BE2C (cell line): ENCODE measurements at regions not wholly inside any gene's neighbourhood (a gene's known extent, or its start where the extent isn't known, plus 50 kb on each side); places are given as distances from the start of the nearest gene placed in this dataset.

Source experiments
- DNase-seq: peaks from one replicate; pipeline ENCODE4 v3.0.0-alpha.2; 2020
- H3K27me3 ChIP-seq: fragments of 250-450 bp; sonication (Bioruptor Pico); 2 replicates; pipeline ENCODE4 v1.5.1; 2020; ENCODE audit warnings: mild to moderate bottlenecking
- H3K36me3 ChIP-seq: fragments of 250-450 bp; sonication (Bioruptor Pico); 2 replicates; pipeline ENCODE4 v1.5.1; 2020; ENCODE audit warnings: mild to moderate bottlenecking
- H3K4me1 ChIP-seq: fragments of 250-450 bp; sonication (Bioruptor Pico); 2 replicates; pipeline ENCODE4 v1.5.1; 2020
- H3K4me3 ChIP-seq: 2 replicates; pipeline ENCODE4 v1.5.1; 2011; ENCODE audit warnings: low read depth, low read length
- H3K9me3 ChIP-seq: fragments of 250-450 bp; sonication (Bioruptor Pico); 2 replicates; pipeline ENCODE4 v1.5.1; 2020
- TF ChIP-seq, protein P1 (sequence below): IDR thresholded peaks from 2 replicates; pipeline ENCODE4 v1.5.1; 2012; ENCODE audit warnings: mild to moderate bottlenecking, low read depth, low read length

DNA sequence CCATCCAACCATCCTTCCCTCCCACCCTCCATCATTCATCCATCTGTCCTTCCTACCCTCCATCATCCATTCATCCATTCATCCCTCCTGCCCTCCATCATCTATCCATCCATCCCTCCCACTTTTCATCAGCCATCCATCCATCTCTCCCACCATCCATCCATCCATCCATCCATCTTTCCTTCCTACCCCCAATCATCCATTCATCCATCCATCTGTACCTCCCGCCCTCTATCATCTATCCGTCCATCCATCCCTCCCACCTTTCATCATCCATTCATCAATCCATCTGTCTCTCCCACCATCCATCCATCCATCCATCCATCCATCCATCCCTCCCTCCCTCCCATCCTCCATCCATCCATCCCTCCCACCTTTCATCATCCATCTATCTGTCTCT lies 968.8 kb downstream of the BRD1 start:
- TF ChIP-seq, protein P1, sequence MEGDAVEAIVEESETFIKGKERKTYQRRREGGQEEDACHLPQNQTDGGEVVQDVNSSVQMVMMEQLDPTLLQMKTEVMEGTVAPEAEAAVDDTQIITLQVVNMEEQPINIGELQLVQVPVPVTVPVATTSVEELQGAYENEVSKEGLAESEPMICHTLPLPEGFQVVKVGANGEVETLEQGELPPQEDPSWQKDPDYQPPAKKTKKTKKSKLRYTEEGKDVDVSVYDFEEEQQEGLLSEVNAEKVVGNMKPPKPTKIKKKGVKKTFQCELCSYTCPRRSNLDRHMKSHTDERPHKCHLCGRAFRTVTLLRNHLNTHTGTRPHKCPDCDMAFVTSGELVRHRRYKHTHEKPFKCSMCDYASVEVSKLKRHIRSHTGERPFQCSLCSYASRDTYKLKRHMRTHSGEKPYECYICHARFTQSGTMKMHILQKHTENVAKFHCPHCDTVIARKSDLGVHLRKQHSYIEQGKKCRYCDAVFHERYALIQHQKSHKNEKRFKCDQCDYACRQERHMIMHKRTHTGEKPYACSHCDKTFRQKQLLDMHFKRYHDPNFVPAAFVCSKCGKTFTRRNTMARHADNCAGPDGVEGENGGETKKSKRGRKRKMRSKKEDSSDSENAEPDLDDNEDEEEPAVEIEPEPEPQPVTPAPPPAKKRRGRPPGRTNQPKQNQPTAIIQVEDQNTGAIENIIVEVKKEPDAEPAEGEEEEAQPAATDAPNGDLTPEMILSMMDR = no peak

DNA sequence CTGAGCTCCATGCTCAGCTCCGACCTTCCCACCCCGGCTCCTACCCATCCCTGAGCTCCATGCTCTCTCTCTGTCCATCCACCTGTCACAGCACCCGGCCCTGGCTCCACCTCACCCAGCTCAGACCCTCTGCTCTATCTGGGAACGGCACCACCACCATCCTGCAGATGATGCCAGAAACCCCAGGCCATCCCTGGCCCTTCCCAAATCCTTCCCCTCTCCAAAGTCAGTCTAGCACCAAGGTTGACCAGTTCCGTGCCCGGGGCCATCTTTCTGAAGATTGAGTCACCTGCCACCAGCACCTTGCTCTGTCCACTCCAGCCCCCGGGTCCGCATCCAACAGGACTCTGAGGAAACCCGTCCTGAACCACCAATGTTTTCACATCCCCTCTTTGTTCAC lies 969.6 kb downstream of the BRD1 start:
- peaks cover 2% of the 10 kb centered on the region for H3K9me3 ChIP-seq
- no peaks in the 10 kb centered on the region for H3K36me3 ChIP-seq
- H3K4me3 ChIP-seq = no peak overlapping the region
- no peak for DNase-seq
- TF ChIP-seq, protein P1 = no peak
- no peaks in the 10 kb centered on the region for H3K27me3 ChIP-seq
- no peaks in the 10 kb centered on the region for H3K4me1 ChIP-seq

More for the DNA sequence above, 968.8 kb downstream of the BRD1 start:
- no peaks in the 10 kb centered on the region for H3K36me3 ChIP-seq
- no peaks in the 10 kb centered on the region for H3K4me1 ChIP-seq
- no peaks in the 10 kb centered on the region for H3K27me3 ChIP-seq
- no peak for DNase-seq
- no peak overlapping the region for H3K4me3 ChIP-seq
- H3K9me3 ChIP-seq = peaks cover 2% of the 10 kb centered on the region

DNA sequence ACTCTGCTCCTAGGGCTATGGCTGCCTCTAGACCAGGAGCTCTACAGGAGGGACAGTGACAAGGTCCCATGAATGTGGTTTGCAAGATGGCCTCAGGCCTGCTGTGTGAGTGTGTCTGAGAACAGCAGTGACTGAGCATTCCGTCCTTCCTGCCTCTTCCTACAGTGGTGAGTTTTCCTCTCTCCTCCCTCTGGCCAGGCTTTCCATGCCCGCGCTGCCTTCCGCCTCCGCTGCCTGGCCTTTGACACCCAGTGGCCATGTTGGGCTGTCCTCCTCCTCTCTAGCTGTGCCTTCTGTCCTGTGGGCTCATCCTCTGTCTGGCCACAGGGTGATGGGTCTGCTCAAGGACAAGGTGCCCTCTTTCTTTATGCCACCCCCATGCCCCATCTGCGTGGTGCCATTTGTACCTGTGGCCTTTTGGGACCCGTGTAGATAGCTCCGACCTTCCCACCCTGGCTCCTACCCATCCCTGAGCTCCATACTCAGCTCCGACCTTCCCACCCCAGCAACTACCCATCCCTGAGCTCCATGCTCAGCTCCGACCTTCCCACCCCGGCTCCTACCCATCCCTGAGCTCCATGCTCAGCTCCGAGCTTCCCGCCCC lies 970.4 kb downstream of the BRD1 start:
- no peaks in the 10 kb centered on the region for H3K4me1 ChIP-seq
- H3K36me3 ChIP-seq = no peaks in the 10 kb centered on the region
- H3K27me3 ChIP-seq = no peaks in the 10 kb centered on the region
- no peak overlapping the region for H3K4me3 ChIP-seq
- DNase-seq = no peak
- TF ChIP-seq, protein P1 = no peak
- H3K9me3 ChIP-seq = peaks cover 2% of the 10 kb centered on the region

DNA sequence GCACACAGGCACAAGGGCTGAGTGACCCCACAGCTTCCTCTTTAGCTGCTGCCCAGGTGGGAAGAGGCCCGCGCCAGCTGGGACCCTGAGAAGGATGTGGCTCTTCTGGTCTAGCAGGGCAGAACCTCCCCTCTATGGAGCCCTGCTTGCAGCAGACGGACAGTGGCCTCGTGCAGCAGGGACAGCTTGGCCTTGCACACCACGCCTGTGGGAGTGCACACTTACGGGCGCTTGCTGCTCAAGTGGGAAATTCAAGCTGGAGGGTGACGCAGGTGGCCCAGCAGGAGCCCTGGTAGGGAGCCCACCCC lies 971.4 kb downstream of the BRD1 start:
- Histone ChIP-seq H3K4me1 (no peaks in the 10 kb centered on the region), H3K27me3 (no peaks in the 10 kb centered on the region), H3K36me3 (no peaks in the 10 kb centered on the region), H3K4me3 (no peak overlapping the region), H3K9me3 (peaks cover 2% of the 10 kb centered on the region)
- DNase-seq = no peak
- TF ChIP-seq, protein P1 = no peak

DNA sequence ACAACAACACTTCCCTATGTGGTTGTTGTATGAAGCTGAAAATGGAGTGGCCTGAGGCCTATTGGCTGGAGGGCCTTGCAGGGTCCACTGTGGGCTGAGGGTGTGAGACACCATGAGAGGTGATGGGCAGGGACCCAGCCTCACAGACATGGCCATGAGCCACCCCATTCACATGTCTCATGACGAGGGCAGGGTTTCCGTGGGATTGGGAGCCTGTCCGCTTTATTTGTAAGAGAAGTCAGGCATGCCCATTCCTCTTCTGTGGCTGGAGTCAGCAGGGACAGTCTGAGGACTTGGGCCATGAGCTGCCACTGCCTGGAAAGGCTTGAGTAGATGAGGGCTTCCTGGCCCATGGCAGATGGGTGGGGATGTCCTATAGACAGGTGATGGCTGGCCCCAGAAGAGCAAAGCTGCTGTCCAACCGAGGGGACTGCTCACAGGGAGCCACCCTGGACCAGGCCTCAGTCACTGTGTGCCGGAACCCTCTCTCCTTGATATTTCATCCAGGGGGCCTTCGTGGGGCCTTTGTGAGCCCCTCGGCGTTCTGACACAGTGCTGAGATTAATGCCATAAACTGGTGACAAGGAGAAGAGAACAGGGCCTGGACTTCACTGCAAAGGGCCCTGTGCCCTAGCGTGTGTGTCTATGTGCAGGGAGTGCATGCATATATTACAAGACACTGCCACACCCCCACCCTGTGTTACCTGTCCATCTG lies 971.9 kb downstream of the BRD1 start:
- H3K27me3 ChIP-seq = no peaks in the 10 kb centered on the region
- no peak for DNase-seq
- no peaks in the 10 kb centered on the region for H3K36me3 ChIP-seq

DNA sequence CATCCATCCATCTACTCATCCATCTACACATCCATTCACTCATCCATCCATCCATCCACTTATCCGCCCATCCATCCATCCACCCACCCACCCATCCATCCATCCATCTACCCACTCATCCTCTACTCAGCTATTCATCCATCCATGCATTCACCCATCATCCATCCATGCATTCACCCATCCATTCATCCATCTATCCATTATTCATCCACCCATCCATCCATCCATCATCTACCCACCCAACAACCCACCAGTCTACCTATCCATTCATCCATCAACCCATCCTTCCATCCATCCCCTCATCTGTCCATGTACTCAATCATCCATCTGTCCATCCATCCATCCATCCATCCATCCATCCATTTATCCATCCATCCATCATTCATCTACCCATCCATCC lies 972.7 kb downstream of the BRD1 start:
- no peaks in the 10 kb centered on the region for H3K36me3 ChIP-seq
- no peak for DNase-seq
- TF ChIP-seq, protein P1 = no peak
- peaks cover 2% of the 10 kb centered on the region for H3K9me3 ChIP-seq
- no peaks in the 10 kb centered on the region for H3K4me1 ChIP-seq
- H3K27me3 ChIP-seq = no peaks in the 10 kb centered on the region
- H3K4me3 ChIP-seq = no peak overlapping the region

More for the DNA sequence above, 971.9 kb downstream of the BRD1 start:
- TF ChIP-seq, protein P1 = no peak
- no peaks in the 10 kb centered on the region for H3K4me1 ChIP-seq
- H3K4me3 ChIP-seq = no peak overlapping the region
- peaks cover 2% of the 10 kb centered on the region for H3K9me3 ChIP-seq
